ENCODE measurements at regions not wholly inside any gene's neighbourhood (a gene's known extent, or its start where the extent isn't known, plus 50 kb on each side); places are given as distances from the start of the nearest gene placed in this dataset.
"Not testable (repeated sequence)": the region's sequence is repeated elsewhere in the genome, so short reads cannot be mapped to it uniquely, and the experiment has no call there.

- TF ChIP-seq CTCF (IDR thresholded peaks at IDR 0.05) (no peak), ZFX (IDR thresholded peaks at IDR 0.05; ENCODE audit: borderline replicate concordance) (no peak)
- H3K27ac ChIP-seq, result no peak overlapping the region
Measured at GRCh38 chr5:27130587-27130986, 92.2 kb upstream of the CDH9 start.

GRCh38 chr5:27129926-27130325, 91.5 kb upstream of the CDH9 start:
- no peak overlapping the region for H3K27ac ChIP-seq
- no peak for TF ChIP-seq CTCF (IDR thresholded peaks at IDR 0.05)
- no peak for TF ChIP-seq ZFX (IDR thresholded peaks at IDR 0.05; ENCODE audit: borderline replicate concordance)

- H3K27ac ChIP-seq, result no peak overlapping the region
- TF ChIP-seq CTCF (IDR thresholded peaks at IDR 0.05), result no peak
- no peak for TF ChIP-seq ZFX (IDR thresholded peaks at IDR 0.05; ENCODE audit: borderline replicate concordance)
Measured at GRCh38 chr5:27125856-27126255, 87.5 kb upstream of the CDH9 start.

- no peak for TF ChIP-seq ZFX (IDR thresholded peaks at IDR 0.05; ENCODE audit: borderline replicate concordance)
- peak; percentile 51 for TF ChIP-seq CTCF (IDR thresholded peaks at IDR 0.05)
- no peak overlapping the region for H3K27ac ChIP-seq
Measured at GRCh38 chr5:27124590-27124989, 86.2 kb upstream of the CDH9 start.

- not testable (repeated sequence) for H3K27ac ChIP-seq
Measured at GRCh38 chr5:27119736-27120321, 81.4 kb upstream of the CDH9 start.

- TF ChIP-seq ZFX (IDR thresholded peaks at IDR 0.05; ENCODE audit: borderline replicate concordance), result no peak
- TF ChIP-seq CTCF (IDR thresholded peaks at IDR 0.05), result no peak
- H3K27ac ChIP-seq, result no peak overlapping the region
Measured at GRCh38 chr5:27103486-27103885, 65.1 kb upstream of the CDH9 start.

GRCh38 chr5:27095761-27096160, 57.4 kb upstream of the CDH9 start:
- not testable (repeated sequence) for H3K27ac ChIP-seq

GRCh38 chr5:27093279-27093678, 54.9 kb upstream of the CDH9 start:
- no peak overlapping the region for H3K27ac ChIP-seq
- TF ChIP-seq ZFX (IDR thresholded peaks at IDR 0.05; ENCODE audit: borderline replicate concordance) (no peak), CTCF (IDR thresholded peaks at IDR 0.05) (no peak)
